MCF 10A (cell line): ENCODE measurements at regions not wholly inside any gene's neighbourhood (a gene's known extent, or its start where the extent isn't known, plus 50 kb on each side); places are given as distances from the start of the nearest gene placed in this dataset.

Experiments
- BruUV-seq: library from RNA; stranded (reverse); fragments of 400-500 nt; replicated peaks from 2 replicates; lab custom pipeline; 2021; lab: Mats Ljungman, UMichigan
- CTCF ChIA-PET: fragments of 300-600 bp; sonication (Branson Sonifier 250); formaldehyde crosslinking; extraction: SDS; loops from one replicate; lab custom pipeline; 2021; ENCODE audit warnings: antibody characterized with exemption, inconsistent platforms; lab: Yijun Ruan, JAX
- POLR2A ChIA-PET: fragments of 300-600, 350-650 bp; sonication (Branson Sonifier 250); formaldehyde crosslinking; extraction: SDS; loops from one replicate; lab custom pipeline; 2020; ENCODE audit warnings: antibody characterized with exemption, inconsistent platforms; lab: Yijun Ruan, JAX
- DNase-seq: peaks from one replicate; pipeline ENCODE4 v3.0.0-alpha.2; 2018; ENCODE audit not compliant: unreplicated experiment
- H3K27ac Mint-ChIP-seq: one replicate; pipeline ENCODE4 v1.8.0; 2022; ENCODE audit warnings: mild to moderate bottlenecking, low read depth, mixed read lengths; ENCODE audit not compliant: unreplicated experiment
- H3K27me3 Mint-ChIP-seq: one replicate; pipeline ENCODE4 v1.8.0; 2022; ENCODE audit warnings: mixed read lengths; ENCODE audit not compliant: insufficient read depth, unreplicated experiment
- H3K36me3 Mint-ChIP-seq: one replicate; pipeline ENCODE4 v1.8.0; 2022; ENCODE audit warnings: mild to moderate bottlenecking, moderate library complexity, mixed read lengths; ENCODE audit not compliant: insufficient read depth, unreplicated experiment
- H3K4me1 Mint-ChIP-seq: one replicate; pipeline ENCODE4 v1.8.0; 2022; ENCODE audit warnings: mixed read lengths; ENCODE audit not compliant: insufficient read depth, unreplicated experiment
- H3K4me3 Mint-ChIP-seq: one replicate; pipeline ENCODE4 v1.8.0; 2022; ENCODE audit warnings: mild to moderate bottlenecking, moderate library complexity, mixed read lengths; ENCODE audit not compliant: unreplicated experiment
- H3K9me3 Mint-ChIP-seq: one replicate; pipeline ENCODE4 v1.8.0; 2022; ENCODE audit warnings: mixed read lengths; ENCODE audit not compliant: unreplicated experiment
- intact Hi-C: fragments of 100-400 bp; cut with micrococcal nuclease; formaldehyde crosslinking; loops from 2 replicates; pipeline ENCODE4 v1.14.1; 2022
- TF ChIP-seq, protein P1 (sequence below): fragments of 200-600 bp; IDR thresholded peaks from one replicate; pipeline ENCODE4 v1.8.0; 2022; ENCODE audit warnings: antibody characterized with exemption, mild to moderate bottlenecking; ENCODE audit not compliant: unreplicated experiment

DNA sequence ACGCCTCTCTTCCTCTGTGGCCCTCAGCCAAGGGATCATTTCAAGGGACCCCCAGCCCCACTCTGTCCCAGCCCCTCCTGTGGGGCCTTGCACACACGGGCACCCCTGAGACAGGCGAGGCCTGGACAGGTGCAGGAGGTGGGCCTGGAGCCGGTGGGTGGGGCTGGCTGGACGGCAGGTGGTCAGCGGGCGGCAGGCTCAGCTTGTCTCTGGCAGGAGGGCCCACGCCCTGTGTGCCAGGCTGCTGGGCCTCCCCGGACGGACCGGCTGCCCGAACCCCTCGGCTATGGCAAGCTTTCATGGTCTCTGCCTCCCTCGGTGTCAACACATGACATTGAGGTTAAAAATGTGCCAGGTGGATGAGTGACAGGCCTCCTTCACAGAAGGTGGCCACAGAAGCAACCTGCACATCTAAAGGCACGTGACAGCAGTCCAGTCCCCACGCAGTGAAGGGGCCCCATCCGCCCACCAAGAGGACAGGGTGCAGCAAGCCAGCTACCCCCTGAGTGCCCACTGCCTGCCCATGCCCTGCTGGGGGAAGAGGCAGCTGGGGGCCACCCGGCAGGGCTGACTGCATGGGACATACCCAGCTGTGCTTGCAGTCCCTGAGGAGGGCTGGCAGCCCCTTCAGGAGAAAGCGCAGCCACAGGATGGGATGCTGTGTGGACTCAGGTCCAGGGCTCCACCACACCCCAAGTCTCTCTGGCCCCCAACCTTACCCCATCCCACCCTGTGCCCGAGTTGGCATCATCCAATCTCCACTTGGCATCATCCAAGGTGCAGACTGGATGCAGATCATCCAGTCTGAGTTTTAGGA is 109.3 kb downstream of the FAM53A start:
- TF ChIP-seq, protein P1, sequence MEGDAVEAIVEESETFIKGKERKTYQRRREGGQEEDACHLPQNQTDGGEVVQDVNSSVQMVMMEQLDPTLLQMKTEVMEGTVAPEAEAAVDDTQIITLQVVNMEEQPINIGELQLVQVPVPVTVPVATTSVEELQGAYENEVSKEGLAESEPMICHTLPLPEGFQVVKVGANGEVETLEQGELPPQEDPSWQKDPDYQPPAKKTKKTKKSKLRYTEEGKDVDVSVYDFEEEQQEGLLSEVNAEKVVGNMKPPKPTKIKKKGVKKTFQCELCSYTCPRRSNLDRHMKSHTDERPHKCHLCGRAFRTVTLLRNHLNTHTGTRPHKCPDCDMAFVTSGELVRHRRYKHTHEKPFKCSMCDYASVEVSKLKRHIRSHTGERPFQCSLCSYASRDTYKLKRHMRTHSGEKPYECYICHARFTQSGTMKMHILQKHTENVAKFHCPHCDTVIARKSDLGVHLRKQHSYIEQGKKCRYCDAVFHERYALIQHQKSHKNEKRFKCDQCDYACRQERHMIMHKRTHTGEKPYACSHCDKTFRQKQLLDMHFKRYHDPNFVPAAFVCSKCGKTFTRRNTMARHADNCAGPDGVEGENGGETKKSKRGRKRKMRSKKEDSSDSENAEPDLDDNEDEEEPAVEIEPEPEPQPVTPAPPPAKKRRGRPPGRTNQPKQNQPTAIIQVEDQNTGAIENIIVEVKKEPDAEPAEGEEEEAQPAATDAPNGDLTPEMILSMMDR: no peak
- ChIA-PET POLR2A (no interaction called here), CTCF (interaction anchor here (1.1 kb wide), 1 partner anchor 27 kb away, joined by 4 read pairs; no protein-coding TSS in a partner anchor)
- H3K4me3 Mint-ChIP-seq: no peak overlapping the region
- H3K4me1 Mint-ChIP-seq: peaks cover 5% of the 10 kb centered on the region
- intact Hi-C loops: no loop called here
- no peak for DNase-seq
- no peaks in the 10 kb centered on the region for H3K9me3 Mint-ChIP-seq
- H3K36me3 Mint-ChIP-seq: no peaks in the 10 kb centered on the region
- H3K27me3 Mint-ChIP-seq: no peaks in the 10 kb centered on the region
- H3K27ac Mint-ChIP-seq: no peak overlapping the region
- BruUV-seq: no TSS peak

DNA sequence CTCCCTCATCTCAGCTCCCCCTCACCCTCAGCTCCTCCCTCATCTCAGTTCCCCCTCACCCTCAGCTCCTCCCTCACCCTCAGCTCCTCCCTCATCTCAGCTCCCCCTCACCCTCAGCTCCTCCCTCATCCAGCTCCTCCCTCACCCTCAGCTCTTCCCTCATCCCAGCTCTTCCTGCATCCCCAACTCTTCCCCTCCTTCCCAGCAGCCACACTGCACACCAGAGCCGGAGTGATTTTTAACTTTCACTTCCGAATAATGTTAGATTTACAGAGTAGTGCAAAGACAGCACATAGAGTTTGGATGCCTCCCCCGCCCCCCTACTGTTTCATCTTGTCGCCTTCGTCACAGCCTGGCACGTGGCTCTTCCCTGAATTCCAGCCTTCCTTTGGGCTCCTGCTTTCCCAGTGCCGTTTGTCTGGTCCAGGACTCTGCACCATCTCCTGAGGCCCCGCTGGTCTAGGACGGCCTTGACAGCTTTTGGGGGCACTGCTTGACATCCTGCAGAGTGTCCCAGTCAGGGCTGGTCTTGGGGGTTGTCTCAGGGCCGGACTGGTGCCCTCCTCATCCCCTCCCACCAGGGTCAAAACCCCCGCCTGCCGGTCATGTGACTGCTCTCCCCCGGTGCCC is 110.2 kb downstream of the FAM53A start:
- Mint-ChIP-seq H3K27ac (no peak overlapping the region), H3K4me1 (peaks cover 5% of the 10 kb centered on the region), H3K36me3 (no peaks in the 10 kb centered on the region), H3K9me3 (no peaks in the 10 kb centered on the region), H3K27me3 (no peaks in the 10 kb centered on the region), H3K4me3 (no peak overlapping the region)
- POLR2A ChIA-PET: no interaction called here
- no peak for DNase-seq
- CTCF ChIA-PET: interaction anchor here (0.6 to 1.1 kb wide), 2 partner anchors 22 to 26 kb away, joined by 3 to 4 read pairs; no protein-coding TSS in a partner anchor
- no TSS peak for BruUV-seq
- intact Hi-C loops: no loop called here
- TF ChIP-seq, protein P1: no peak

DNA sequence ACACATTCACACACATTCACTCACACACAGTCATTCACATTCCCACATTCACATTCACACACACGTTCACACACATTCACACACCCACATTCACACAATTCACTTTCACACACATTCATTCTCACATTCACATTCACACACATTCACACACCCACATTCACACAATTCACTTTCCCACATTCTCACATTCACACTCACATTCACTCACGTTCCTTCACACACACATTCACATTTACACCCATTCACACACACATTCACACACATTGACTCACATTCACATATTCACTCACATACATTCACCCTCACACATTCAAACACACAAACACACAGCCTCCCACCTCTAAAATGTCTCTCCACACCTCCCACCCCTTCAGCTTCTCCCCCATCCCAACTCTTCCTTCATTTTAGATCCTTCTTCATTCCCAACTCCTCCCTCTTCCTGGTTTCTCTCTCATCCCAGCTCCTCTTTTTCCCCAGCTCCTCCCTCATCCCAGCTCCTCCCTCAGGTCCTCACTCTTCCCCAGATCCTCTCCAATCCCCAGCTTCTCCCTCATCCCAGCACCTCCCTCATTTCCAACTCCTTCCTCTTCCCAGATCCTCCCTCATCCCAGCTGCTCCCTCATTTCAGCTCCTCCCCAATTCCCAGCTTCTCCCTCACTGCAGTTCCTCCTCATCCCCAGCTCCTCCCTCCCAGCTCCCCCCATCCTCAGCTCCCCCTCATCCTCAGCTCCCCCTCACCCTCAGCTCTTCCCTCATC is 111.0 kb downstream of the FAM53A start:
- DNase-seq: no peak
- CTCF ChIA-PET: interaction anchor here (0.5 to 0.6 kb wide), 2 partner anchors 13 to 21 kb away, joined by 3 to 4 read pairs; no protein-coding TSS in a partner anchor
- intact Hi-C loops: no loop called here
- TF ChIP-seq, protein P1: no peak
- no peak overlapping the region for H3K27ac Mint-ChIP-seq
- peaks cover 5% of the 10 kb centered on the region for H3K4me1 Mint-ChIP-seq
- no TSS peak for BruUV-seq
- H3K36me3 Mint-ChIP-seq: no peaks in the 10 kb centered on the region
- H3K9me3 Mint-ChIP-seq: no peaks in the 10 kb centered on the region
- no peak overlapping the region for H3K4me3 Mint-ChIP-seq
- H3K27me3 Mint-ChIP-seq: no peaks in the 10 kb centered on the region
- POLR2A ChIA-PET: no interaction called here

DNA sequence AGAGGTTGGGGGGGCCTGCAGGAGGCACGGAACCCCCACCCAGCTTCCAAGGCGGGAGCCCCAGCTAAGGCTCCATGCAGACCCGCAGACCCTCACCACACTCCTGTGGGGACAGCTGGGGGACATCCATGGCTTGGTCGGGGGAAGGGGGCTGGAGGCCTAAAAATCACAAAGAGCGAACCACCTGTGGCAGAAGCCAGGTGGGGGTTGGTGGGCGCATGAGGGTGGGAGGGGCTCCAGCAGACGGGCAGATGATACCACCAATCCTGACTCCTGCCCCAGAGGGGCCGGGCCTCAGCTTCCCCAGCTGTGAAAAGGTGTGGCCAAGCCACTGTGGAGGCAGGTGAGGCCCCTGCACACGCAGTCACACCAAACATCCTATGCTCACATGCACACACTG is 111.6 kb downstream of the FAM53A start:
- Mint-ChIP-seq H3K4me3 (no peak overlapping the region), H3K36me3 (no peaks in the 10 kb centered on the region), H3K4me1 (peaks cover 5% of the 10 kb centered on the region), H3K9me3 (no peaks in the 10 kb centered on the region), H3K27ac (no peak overlapping the region), H3K27me3 (no peaks in the 10 kb centered on the region)
- ChIA-PET POLR2A (interaction anchor here (0.6 kb wide), 1 partner anchor 30 kb away, joined by 3 read pairs; no protein-coding TSS in a partner anchor), CTCF (no interaction called here)
- intact Hi-C loops: no loop called here
- no peak for DNase-seq
- BruUV-seq: no TSS peak
- TF ChIP-seq, protein P1: no peak
